ENCODE measurements at regions not wholly inside any gene's neighbourhood (a gene's known extent, or its start where the extent isn't known, plus 50 kb on each side); places are given as distances from the start of the nearest gene placed in this dataset.

DNA sequence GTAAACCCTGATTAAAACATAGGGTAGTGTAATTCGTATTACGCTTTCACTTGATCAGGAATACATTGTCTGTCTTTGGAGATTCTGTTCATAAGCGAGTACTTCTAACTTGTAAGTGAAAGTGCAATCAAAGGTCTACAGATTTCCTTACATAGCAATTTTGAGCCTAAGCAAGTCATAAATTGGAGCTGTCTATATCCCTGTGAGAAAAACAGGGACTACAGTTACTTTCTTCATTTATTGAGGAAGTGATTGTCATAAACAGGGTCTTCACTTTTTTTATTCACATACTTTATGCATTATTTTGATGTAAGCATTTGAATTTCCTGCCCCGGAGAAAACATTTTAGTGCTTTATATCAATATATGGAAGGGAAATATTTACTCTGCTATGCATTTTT, 670.4 kb downstream of the CBLN2 start:
- DNase-seq = no peak

DNA sequence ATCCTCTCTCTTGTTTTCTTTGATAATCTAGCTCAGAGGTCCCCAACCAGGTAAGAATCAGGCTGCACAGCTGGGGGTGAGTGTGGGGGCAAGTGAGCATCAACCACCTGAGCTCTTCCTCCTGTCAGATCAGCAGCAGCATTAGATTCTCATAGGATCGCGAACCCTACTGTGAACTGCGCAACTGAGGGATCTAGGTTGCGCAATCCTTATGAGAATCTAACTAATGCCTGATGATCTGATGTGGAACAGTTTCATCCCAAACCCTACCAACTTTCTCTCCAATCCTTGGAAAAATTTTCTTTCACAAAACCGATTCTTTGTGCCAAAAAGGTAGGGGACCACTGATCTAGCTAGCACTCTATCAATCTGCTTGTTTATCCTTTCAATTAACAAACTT, 678.3 kb downstream of the CBLN2 start:
- no peak for DNase-seq

DNA sequence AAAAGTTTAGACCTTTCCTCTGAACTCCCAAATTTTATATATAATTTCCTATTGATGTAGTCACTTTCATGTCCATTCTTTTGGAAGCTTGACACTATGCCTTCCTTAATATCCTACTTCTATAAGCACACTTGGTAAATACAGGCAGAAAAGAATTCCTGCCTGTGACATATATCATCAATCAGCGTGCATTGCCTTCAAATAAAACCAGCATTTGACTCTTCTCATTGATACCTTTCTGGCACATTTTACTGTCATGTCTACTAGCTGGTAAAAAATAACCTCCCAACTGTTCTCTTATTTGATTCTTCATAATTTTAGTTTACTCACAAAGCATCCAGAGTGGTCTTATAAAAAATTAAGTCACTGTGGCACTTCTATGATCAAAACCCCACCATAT, 693.5 kb downstream of the CBLN2 start:
- no peak for DNase-seq

DNA sequence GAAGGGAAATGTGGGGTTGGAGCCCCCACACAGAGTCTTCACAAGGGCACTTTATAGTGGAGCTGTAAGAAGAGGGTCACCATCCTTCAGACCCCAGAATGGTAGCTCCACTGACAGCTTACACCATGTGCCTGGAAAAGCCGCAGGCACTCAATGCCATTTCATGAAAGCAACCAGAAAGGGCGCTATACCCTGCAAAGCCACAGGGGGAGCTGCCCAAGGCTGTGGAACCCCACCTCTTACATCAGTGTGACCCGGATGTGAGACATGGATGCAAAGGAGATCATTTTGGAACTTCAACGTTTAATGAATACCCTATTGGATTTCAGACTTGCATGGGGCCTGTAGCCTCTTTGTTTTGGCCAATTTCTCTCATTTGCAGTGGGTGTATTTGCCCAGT, 694.7 kb downstream of the CBLN2 start:
- DNase-seq = no peak

DNA sequence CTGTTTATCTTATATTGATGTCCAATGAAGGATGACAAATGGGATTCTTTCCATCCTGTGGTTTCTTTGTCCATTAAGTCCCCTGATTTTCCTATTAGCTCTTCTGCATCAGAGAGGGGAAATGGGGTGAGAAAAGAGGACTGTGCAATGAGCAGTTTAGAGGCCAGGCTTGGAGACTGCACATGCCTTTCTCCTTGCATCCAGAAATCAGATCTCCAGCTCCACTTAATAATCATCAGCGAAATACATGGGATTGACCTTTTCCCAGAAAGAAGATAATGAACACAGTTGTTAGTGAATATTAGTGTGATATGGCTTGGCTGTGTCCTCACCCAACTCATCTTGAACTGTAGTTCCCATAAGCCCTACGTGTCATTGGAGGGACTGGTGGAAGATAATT, 697.4 kb downstream of the CBLN2 start:
- DNase-seq = no peak

DNA sequence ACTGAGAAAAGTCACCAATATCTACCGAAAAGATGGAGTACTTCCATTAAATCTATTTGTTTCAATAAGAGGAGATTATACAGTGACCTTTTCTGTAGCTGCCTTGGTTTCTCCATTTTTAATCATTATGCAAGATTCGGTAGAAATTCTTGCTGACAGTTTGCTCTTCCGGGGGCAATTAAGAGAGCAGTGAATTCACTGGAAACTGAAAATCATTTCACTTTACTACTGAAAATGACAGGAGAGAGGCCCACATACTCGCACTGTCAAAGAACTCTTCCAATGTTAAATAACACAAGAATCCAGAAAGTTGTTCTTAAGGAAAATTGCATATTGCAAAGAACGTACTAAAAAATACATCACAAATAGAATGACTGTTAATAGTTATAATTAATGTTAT, 699.3 kb downstream of the CBLN2 start:
- no peak for DNase-seq

DNA sequence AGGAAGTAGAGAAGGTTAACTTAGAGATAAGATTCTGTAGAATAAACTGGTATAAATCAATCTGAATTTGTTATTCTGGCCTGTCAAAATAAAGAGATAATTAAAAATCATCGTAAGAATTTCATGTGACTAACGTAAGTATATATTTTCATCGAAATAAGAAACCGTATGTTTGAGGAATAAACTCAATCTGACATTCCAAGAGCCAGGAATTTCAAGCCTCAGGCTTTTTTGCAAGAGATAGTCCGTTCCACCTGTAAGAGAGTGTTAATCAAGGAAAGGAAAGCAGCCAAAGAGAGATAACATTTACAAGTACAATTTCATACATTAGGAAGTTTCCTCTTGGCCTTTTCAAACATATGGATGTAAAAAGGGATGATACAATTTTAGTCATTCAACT, 701.5 kb downstream of the CBLN2 start:
- no peak for DNase-seq

DNA sequence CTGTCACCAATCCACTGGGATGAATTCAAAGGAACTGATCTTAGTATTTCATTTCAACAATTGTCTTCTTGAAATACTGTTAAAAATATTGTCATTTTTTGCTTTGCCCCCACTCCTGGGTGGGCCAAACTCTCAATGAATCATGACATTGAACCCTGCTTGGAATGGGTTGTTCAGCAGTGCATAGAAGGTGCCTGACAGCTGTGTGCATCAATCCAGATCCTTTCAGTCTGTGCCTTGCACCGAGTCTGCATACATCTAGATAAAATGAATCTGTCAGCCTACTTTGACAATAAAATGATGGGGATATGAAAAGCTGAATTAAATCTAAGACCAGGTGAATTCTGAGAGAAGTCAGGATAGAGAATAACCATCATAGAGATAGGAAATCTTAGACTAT, 706.6 kb downstream of the CBLN2 start:
- no peak for DNase-seq

DNA sequence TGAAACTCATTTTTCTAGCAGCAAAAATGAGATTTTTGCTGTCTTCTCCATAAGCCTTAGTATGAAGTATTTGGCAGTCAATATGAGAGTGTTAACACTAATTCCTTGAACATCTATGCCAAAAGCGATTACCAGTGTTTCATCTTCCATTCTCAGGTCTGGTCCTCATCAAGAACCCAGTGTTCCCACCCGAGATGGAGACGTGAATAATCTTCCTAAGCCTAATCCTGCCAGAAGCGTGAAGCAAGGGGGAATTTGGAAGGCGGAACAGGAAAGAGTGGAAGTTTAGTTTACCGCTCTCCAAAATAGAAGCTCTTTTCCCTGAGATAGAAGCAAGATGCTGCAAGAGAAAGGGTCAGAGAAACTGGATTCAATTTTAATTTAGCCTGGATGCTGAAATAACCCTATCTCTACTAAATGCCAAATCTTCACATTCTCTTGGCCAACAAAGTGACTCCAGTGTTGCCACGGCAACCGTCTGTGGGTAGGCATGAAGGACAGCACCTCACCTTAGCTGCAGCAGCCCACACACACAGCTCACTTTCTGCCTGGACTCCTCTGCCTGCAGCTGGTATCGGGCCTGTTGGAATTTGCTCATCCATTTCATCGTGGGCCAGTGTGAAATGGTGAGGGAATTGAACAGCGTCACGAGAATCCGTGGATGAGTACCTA, 711.1 kb downstream of the CBLN2 start:
- no peak for DNase-seq

DNA sequence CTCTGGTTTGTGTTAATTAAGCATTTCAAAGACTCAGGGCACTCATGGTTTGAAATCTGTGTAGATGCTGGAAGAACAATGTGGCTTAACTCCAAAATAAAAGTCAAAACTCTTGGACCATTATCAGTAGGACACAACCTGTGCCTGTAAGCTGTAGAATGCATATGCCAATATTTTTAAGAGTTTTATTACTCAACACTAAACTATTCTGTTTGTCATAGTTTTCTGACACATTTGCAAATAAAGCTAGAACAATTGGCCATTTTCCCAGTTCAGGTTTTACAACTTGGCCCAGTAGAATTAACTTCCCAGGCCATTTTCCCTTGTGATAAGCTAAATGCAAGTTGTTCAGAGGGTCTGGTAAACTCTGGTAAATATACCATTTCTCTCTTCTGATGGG, 713.1 kb downstream of the CBLN2 start:
- no peak for DNase-seq

DNA sequence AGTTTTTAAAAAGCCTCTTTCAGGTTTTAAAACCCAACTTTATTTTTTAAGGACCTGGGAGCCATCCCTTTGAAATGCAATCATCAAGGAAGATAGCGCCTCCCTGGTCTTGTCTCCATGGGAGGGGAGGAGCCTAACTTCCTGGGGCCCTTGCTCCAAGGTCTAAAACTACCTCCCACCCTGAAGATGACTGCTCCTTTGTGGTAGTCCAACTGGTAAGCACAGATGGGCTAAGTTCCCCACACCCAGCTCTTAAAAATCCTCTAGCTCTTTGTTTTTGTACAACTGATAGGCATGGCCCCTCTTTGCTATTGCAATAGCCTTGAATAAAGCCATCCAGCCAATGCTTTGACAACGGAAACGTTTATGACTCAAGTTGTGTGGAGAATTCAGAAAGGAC, 716.8 kb downstream of the CBLN2 start:
- DNase-seq = no peak

DNA sequence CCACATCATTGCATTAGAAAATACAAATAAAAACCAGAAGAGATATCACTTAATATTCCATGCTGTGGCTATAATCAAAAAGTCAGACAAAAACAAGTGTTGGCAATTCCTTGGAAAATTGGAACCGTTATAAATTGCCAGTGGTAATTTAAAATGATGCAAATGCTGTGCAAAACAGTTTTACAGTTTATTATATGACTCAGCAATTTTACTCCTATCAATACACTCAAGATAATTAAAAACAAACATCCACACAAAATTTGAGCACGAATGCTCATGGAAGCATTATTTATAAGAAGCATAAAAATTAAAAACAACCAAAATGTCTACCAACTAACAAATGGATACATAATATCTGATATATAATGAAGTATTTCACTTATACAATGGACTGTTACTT, 728.8 kb downstream of the CBLN2 start:
- no peak for DNase-seq

DNA sequence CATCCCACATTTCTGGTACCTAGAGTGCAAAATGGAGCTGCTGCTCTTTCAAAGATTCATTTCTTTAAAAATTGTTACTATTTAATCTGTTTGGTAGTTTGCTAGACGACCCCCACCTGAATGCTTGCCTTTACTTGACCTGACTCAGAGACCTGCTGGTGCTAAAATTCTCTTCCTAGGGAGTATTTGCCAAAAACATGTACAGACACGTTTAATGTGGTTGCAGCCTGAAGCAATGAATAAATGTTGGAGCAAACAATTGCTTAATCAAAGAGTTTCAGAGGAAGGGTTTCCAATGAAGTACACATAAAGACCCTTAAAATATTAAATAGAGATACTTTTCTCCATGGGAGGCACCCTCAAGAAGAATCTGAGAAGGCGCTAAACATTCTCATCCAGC, 734.4 kb downstream of the CBLN2 start:
- no peak for DNase-seq

DNA sequence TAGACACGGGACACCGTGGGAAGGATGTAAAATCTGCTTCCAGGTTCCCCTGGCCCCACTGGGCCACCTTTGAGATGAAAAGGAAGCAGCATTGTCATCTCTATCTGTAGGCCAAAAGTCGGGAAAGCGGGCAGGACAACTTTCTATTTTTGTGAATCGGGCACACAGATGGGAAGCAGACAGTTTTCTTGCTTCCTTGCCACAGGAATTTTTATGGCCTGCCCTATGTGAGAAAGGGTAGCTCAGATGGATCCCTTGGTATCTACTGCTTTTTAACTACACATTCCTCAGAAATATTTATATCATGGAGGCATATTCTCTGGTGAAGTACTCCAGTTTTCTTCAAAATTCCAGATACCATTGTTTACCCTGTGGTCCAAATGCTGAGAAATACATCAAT, 735.5 kb downstream of the CBLN2 start:
- DNase-seq = no peak

DNA sequence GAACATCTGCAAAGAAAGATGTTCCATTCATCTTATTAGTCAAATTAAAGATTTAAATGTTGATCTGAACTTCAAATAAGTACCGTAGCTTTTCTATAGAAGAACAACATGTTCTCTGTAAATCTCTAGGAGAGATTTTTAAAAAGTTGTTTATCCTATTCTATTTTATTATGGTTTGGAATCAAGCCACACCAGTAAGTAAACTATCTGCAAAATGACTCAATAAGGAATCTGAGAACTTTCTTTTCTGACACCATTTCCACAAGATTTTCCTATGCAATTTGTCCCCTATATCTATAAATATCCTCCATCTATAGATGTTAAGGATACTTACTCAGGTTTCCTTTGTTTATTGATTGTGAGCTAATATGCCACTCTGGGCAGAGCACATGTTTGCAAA, 736.6 kb downstream of the CBLN2 start:
- DNase-seq = no peak

DNA sequence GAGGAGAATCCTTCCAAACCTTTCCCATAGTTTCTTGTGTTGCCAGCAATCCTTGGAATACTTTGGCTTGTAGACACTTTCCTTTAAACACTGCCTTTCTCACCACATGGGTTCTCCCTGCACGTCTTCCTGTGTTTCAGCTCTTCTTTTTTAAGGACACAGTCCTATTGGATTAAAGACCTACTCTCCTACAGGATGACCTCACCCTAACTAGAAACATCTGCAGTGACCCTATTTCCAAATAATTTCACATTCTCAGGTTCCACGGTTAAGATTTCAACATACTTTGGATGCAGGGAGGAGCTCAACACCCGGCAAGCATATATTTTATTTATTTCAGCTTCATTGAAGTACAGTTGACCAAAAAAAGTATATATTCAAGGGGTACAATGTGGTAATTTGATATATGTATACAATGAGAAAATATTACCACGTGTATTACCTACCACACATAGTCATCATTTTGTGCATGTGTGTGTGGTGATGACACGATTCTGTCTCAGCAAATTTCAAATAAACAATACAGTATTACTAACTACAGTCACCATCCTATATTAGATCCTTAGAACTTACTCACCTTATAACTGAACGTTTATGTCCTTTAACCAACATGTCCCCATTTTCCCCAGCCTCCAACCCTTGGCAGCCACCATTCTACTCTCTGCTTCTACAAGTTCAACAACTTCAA, 745.0 kb downstream of the CBLN2 start:
- no peak for DNase-seq

DNA sequence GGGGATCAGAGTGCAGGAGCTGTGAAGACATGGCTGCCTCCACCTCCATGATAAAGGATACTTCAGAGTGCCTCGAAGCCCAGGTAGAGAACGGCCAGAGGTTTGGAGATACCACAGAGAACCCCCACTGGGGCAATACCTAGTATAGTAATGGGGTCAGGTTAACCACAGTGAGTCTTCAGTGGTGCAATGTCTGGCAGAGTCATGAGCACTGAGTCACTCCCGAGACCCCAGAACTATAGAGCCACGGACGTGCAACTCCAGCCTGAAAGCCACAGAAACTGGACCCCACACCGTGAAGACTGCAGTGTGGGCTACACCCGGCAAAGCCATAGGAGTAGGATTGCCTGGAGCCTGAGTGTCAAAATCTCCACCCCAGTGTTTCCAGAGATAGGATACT, 746.6 kb downstream of the CBLN2 start:
- DNase-seq = no peak

DNA sequence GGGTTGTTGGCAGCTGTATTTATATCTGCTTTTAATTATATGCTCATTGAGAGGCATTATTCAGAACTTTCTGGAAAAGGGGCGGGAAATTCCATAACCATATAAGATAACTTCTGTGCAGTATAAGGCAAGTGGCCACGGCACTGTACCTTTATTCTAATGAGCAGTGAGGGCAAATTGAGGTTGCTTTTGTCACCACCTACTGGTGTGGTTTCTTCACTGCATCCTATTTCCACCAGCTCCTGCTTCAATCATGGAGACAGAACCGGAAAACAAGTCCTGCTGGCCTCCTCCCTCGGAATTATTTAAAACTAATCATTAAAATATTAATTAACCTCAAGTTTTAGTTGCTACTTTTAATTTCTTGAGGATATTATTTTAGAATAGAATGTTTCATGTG, 759.4 kb downstream of the CBLN2 start:
- DNase-seq = no peak

DNA sequence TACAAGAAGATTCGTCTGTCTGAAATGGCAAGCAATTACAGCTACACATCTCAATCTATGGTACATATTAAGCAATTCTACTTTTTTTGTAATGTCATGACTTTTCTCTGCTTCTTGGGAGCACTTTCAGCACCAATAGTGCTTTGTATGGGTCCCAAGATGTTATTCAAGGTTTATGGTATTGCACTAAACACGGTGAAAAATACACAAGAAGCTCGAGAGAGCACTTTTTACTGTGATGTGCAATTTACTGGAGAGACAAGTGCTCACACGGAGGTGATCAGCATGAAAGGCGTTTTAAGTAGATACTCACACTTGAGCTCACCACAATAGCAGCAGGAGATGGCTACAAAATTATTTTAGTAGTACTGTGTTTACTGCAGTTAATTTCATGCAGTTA, 783.6 kb downstream of the CBLN2 start:
- no peak for DNase-seq

DNA sequence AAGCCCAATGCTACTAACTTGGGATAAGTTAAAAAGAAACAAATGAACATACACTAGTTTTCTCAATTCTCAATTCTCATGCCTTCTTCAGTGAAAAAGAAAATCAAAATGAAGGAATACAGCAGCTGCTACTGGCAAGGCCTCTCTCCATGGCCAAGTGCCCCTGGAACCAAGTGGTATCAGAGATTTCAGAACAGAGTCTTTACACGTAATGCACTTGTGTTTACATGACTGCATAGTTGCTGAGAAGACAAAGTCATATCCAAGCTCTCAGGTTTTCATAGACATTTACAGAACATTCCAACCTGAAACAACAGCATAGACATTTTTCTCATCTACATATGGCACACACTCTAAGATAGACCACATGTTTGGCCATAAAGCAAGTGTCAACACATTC, 789.9 kb downstream of the CBLN2 start:
- no peak for DNase-seq

DNA sequence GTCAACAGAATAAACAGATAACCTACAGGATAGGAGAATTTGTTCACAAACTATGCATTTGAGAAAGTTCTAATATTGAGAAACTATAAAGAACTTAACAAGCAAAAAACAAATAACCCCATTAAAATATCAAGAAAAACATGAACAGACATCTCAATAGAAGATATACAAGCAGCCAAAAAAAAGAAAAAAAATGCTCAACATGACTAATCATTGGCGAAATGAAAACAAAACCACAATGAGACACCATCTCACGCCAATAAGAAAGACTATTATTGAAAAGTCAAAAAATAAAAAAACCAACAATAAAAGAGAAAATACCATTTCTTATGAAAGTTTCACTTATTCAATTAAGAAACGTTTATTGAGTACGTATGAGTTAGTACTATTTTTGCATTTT, 800.5 kb downstream of the CBLN2 start:
- DNase-seq = no peak

DNA sequence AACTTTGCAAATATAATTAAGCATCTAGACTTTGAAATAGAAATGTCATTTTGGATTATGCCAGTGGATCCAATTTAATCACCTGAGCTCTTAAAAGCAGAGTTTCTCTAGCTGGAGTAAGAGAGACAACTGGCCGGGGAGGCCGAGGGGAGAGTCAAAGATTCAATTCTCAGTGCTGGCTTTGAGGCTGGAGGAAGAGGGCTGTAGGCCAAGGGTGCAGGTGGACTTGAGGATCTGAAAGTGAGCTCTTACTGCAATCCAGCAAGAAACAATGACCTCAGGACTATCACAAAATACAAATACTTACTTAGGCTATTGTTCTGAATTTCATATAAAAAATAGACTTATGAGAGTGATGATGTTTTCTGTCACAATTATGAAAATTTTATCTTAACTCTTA, 814.5 kb downstream of the CBLN2 start:
- no peak for DNase-seq

DNA sequence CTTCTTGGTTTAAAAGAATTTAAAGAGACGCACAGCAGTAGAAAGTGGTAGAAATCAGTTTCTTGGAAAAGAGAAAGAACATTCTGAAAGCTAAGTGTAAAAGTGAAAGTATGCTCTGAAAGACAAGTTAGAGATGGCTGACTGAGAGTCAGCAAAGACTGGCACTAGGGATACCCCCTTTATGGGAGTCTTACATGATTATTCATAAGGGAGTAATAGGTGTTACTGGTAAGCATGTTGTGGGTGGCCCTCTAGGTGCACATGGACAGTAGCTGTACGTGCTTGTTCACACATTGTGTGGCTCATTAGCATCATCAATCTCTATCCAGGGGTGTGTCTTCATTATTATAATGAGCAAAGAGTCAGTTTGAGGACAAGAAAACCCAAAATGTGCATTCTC, 816.2 kb downstream of the CBLN2 start:
- no peak for DNase-seq

DNA sequence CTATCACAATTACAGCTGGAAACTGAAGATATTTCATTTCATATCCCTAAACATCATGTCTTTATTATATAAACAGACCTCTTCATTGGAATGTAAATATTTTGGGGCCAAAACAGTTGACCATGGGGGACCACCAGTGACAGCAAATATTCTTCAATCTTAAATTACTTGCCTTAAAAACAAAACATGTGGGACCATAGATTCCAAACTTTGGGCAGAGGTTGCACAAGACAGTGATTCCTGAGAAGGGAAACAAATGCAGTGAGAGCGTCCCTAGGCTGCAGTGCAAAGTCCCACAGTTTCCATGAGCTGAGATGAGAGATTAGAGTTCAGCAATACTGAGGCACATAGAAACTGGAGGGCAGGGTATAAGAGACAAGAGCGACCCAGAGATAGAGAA, 818.9 kb downstream of the CBLN2 start:
- no peak for DNase-seq

DNA sequence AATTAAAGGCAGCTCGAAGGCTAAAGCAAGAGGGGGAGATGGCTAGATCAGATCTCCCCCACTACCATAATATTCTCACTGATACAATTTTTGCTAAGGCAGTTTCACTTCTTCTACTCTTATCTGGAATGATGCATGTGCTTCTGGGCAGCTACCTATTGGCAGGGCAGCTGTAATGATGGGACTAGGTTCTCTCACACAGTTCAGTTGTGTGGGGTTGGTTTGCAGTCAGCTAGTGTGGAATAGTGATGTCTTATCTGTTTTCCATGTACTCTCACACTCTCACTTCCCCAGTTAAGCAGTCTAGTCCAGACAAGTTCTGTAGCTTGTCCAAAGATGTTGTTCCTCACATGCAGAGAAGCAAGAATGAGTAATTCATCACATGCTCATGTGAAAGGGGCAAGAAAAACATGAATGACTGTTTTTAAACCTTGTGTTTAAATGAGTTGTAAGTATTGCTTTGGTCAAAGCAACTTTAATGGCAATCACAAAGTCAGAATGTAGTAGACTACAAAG, 836.1 kb downstream of the CBLN2 start:
- no peak for DNase-seq
